ENCODE measurements at regions not wholly inside any gene's neighbourhood (a gene's known extent, or its start where the extent isn't known, plus 50 kb on each side); places are given as distances from the start of the nearest gene placed in this dataset.

DNA sequence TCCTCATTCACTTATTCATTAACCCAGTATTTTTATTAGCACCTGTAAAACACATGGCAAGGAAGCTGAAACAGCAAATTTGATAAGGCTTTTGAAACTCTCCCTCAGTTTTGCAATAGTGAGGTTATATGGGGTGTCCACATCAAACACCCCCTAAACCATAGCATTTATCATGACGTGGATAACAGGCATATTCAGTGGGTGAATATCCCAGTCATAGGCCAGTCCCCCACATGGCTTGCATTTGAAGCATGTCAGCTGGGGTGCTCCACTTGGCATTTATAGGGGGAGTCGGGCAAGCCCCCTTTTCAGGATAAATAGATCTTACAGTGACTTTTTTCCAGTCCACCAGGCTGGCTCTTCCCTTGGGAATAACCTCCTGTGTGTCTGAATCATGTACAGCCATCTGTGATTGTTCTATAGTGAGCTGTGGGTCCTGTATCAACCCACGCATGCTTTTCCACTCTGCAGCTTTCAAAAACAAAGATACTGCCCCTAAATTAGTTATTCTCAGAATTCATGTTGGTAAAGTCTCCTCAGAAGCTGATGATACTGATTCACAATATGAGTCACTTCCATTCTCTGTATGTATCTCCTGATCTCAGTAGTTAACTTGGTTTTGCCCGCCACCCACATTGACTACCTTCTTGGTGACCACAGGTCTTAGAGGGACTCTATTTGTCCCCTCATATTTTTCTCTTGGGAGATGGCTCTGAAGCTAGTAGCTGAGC, 84.4 kb upstream of the SPIN1 start:
- no peak for DNase-seq (ENCODE audit: low read depth, low spot score)

More for the DNA sequence above, 84.4 kb upstream of the SPIN1 start:
- no peak for ATAC-seq
- intact Hi-C loops (cut with micrococcal nuclease) = no loop called here
- no peak overlapping the region for H3K4me3 ChIP-seq (replicated peaks in 1 of 2; ENCODE audit: low read depth in 1 of 2, low read length in 2 of 2)
- H3K27ac ChIP-seq (ENCODE audit: low read depth, low read length) = no peak overlapping the region
- no peaks in the 10 kb centered on the region for H4K20me1 ChIP-seq (ENCODE audit: insufficient read depth)
- no peaks in the 10 kb centered on the region for H3K36me3 ChIP-seq (ENCODE audit: control insufficient read depth in 1 of 2, insufficient read depth in 2 of 2, low read length in 2 of 2)
- POLR2A ChIA-PET = interaction anchor here (0.6 kb wide), 1 partner anchor 10 kb away, joined by 3 read pairs; no protein-coding TSS in a partner anchor
- TF ChIP-seq EZH2 (IDR thresholded peaks at IDR 0.05) (no peak), CBX3 (IDR thresholded peaks at IDR 0.05; ENCODE audit: low read depth) (no peak), ZFX (IDR thresholded peaks at IDR 0.05) (no peak), ELF1 (IDR thresholded peaks at IDR 0.05; ENCODE audit: borderline replicate concordance, low read depth) (no peak), FOSL1 (IDR thresholded peaks at IDR 0.05; ENCODE audit: low read depth) (no peak), JUND (IDR thresholded peaks at IDR 0.05) (no peak), CEBPB (IDR thresholded peaks at IDR 0.05; ENCODE audit: low read depth) (no peak), YY1 (IDR thresholded peaks at IDR 0.05; ENCODE audit: extremely low read depth, insufficient replicate concordance, low read depth, low read length) (no peak), SIN3A (IDR thresholded peaks at IDR 0.05; ENCODE audit: low read depth) (no peak), EZH2phosphoT487 (IDR thresholded peaks at IDR 0.05; ENCODE audit: borderline replicate concordance) (no peak), ZNF274 (IDR thresholded peaks at IDR 0.05; ENCODE audit: low read depth, low read length) (no peak), EGR1 (IDR thresholded peaks at IDR 0.05; ENCODE audit: low read depth) (no peak), SP1 (IDR thresholded peaks at IDR 0.05; ENCODE audit: low read depth) (no peak), RAD21 (IDR thresholded peaks at IDR 0.05; ENCODE audit: low read depth) (no peak)
- TF ChIP-seq, protein P1, sequence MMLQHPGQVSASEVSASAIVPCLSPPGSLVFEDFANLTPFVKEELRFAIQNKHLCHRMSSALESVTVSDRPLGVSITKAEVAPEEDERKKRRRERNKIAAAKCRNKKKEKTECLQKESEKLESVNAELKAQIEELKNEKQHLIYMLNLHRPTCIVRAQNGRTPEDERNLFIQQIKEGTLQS (IDR thresholded peaks at IDR 0.05) = no peak
- TF ChIP-seq, protein P2, sequence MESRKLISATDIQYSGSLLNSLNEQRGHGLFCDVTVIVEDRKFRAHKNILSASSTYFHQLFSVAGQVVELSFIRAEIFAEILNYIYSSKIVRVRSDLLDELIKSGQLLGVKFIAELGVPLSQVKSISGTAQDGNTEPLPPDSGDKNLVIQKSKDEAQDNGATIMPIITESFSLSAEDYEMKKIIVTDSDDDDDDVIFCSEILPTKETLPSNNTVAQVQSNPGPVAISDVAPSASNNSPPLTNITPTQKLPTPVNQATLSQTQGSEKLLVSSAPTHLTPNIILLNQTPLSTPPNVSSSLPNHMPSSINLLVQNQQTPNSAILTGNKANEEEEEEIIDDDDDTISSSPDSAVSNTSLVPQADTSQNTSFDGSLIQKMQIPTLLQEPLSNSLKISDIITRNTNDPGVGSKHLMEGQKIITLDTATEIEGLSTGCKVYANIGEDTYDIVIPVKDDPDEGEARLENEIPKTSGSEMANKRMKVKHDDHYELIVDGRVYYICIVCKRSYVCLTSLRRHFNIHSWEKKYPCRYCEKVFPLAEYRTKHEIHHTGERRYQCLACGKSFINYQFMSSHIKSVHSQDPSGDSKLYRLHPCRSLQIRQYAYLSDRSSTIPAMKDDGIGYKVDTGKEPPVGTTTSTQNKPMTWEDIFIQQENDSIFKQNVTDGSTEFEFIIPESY (IDR thresholded peaks at IDR 0.05; ENCODE audit: extremely low read depth, insufficient replicate concordance, low read length) = no peak
- no peaks in the 10 kb centered on the region for H3K79me2 ChIP-seq (ENCODE audit: insufficient read depth, low read length)
- H3K9ac ChIP-seq (ENCODE audit: low read length) = no peak overlapping the region
- no peaks in the 10 kb centered on the region for H3K9me2 ChIP-seq (ENCODE audit: insufficient read depth)
- no peak overlapping the region for H2AFZ ChIP-seq (ENCODE audit: low read depth, low read length, poor library complexity, severe bottlenecking)
- BruUV-seq (replicated peaks) = no TSS peak
- RAD21 ChIA-PET (ENCODE audit: low non-redundant PET in 1 of 2, low total read pairs in 2 of 2, uncharacterized antibody in 2 of 2, unreplicated experiment in 2 of 2) = interaction anchor here in 1 of 2 experiments (0.5 kb wide), 1 partner anchor 83 kb away, joined by 4 read pairs; no protein-coding TSS in a partner anchor
- no peak overlapping the region for H3K4me2 ChIP-seq (ENCODE audit: low read length)
- no peaks in the 10 kb centered on the region for H3K27me3 ChIP-seq (ENCODE audit: insufficient read depth, low read length)
- H3K9me3 ChIP-seq (ENCODE audit: control insufficient read depth in 1 of 2, insufficient read depth in 1 of 2, low read depth in 1 of 2, low read length in 2 of 2) = no peaks in the 10 kb centered on the region
- CTCF ChIA-PET = no interaction called here
- no peaks in the 10 kb centered on the region for H3K4me1 ChIP-seq (ENCODE audit: control insufficient read depth in 1 of 2, insufficient read depth in 2 of 2, low read length in 2 of 2)
